HG03139 (cell line): ENCODE measurements at regions not wholly inside any gene's neighbourhood (a gene's known extent, or its start where the extent isn't known, plus 50 kb on each side); places are given as distances from the start of the nearest gene placed in this dataset.

Source experiments
- ATAC-seq: cut with Tn5 transposase; IDR thresholded peaks from one replicate; pipeline ENCODE4 v1.9.1; 2021; ENCODE audit not compliant: unreplicated experiment

DNA sequence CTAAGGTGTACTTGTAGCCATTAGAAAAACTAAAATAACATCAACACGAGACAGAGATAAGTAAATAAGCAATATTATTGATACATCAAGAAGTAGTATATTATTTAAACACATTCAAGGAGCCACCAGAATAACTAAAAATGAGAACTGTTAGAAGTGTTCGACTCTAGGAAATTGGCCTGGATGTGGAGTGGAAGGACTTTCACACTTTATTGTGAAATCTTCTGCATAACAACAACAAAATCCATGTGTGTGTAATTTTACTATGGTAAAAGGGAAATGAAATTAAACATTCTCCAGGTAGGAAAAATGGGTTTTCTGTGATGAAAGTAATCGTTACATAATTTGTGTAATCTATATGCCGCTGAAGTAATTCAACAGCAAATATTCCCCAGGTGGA lies 96.3 kb upstream of the RNF152 start:
- ATAC-seq: no peak

DNA sequence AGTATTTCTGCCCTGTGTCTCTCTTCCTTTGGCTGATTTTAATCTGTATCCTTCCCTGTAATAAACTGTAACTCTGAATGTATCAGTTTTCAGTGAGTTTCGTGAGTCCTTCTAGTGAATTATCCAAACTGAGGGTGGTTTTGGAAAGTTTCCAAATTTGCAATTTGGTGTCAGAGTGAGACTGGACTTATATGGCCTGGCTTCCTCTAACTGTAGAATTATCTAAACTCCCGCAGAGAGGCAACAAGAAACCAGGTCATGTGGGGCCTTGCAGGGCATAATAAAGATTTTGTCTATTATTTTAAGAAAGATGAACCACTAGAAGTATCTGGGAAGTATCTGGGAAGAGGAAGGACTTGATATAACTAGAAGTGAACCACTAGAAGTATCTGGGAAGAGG lies 95.3 kb upstream of the RNF152 start:
- no peak for ATAC-seq

DNA sequence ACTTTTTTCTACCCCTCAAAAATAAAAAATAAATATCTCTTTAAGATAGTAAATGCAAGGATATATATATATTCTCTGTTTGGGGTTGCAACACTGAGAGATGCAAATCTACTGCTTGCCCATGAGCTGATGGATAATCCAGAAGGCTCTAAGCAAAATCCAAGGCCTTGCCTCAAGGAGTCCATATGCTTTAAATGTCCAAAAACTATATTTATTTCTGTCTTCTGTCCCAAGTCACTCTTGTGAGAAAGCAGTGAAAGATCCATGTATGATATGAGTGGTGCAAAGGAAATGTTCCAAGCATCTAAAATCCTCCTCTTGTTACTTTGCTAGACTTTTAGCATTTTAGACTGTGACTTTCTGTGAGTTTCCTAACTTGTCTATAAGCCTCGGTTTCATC lies 92.9 kb upstream of the RNF152 start:
- no peak for ATAC-seq

DNA sequence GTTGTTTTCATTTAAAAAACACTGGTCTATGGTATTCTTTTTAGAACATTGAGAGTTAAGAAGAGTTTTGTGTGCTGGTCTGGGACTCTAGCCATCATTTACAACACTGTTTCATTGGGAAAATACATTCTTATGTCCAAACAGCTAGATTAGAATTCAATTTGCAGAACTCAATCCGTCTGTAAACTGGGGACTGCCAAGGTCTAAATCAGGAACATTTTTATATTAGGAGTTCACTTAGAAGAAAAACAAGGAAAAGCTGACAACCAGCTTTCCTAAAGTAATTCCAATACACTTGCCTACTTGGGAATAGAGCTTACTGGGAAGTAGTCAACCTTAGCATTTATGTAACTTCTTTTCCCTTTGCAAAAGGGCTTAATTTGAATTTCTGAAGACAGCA lies 91.5 kb upstream of the RNF152 start:
- ATAC-seq: no peak

DNA sequence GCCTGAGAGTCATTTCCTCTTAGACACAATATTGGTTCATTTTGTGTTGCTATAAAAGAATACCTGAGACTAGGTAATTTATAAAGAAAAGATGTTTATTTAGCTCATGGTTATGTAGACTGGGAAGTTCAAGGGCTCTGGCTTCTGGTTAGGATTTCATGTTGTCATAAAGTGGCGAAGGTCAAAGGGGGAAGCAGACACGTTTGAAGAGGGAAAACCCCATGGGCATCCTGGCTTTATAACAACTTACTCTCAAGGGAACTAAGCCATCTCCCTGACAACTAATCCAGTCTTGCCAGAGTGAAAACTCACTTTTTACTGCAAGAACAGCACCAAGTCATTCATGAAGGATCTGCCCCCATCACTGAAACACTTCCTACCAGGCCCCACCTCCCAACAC lies 89.7 kb upstream of the RNF152 start:
- ATAC-seq: no peak

- no peak for ATAC-seq
These were observed 87.5 kb upstream of the RNF152 start for GRCh38 chr18:61980355-61980754.

DNA sequence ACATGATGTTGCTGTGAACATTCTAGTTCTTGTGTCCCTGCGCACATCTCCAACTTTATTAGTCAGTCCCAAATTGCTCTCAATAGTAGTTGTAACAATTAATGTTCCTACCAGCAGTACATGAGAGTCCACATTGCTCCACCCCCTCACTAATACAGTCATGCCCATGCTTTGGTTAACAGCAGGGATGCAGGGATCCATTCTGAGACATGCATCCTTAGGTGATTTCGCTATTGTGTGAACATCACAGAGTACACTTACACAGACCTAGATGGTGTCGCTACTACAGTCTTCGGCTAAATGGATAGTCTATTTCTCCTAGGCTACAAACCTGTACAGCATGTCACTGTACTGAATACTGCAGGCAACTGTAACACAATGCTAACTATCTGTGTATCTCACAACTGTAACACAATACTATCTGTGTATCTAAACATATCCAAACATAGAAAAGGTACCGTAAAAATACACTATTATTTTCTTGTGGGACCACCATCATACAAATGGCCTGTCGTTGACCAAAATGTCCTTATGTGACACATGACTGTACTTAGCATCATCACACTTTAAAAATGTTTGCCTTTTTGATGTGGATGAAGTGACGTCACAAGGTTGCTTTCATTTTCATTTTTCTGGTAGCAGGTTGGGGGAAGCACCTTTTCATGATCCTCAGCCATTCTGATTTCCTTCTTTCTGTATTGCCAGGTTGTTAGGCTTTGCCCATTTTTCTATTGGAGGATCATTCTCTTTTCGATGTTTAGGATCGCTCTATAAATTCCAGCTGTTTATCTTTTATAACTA lies 82.9 kb upstream of the RNF152 start:
- no peak for ATAC-seq

- no peak for ATAC-seq
These were observed 80.7 kb upstream of the RNF152 start for GRCh38 chr18:61973273-61974115.

DNA sequence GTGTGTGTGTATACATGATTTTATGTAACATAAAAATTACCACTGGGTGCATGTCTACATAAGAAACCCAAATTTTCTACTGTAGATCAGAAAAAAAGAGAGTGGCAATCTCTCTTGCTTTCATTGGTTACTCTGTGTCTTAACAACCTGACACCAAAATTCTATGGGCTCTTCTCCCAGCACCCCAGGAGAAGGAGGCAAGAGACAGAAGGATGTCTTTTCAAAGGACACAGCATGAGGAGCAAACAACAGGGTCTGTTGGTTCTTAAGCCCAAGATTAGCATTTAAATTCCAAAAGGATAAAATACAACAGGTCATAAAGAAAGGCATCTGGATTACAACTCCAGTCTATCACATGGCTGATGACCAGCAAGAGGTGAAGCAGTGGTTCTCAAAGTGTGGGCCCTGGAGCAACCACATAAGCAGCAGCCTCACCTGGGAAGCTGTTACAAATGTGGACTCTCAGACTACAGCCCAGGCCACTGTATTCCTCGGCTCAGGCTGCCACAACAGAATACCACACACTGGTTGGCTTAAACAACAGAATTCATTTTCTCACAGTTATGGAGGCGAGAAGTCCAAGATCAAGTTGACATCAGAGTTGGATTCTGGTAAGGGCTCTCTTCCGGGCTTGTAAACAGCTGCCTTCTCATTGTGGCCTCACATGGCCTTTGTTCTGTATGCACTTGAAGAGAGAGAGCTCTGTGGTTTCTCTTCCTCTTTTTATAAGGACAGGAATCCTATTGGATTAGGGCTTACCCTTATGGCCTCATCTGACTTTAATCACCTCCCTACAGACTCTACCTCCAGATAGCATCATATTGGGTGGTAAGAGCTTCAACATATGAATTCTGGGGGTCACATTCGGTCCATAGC lies 79.8 kb upstream of the RNF152 start:
- ATAC-seq: no peak

GRCh38 chr18:61967252-61967891 lies 74.6 kb upstream of the RNF152 start:
- no peak for ATAC-seq

- no peak for ATAC-seq
These were observed 72.5 kb upstream of the RNF152 start for GRCh38 chr18:61965311-61965710.

- ATAC-seq: no peak
These were observed 71.8 kb upstream of the RNF152 start for GRCh38 chr18:61964616-61965015.

- ATAC-seq: no peak
These were observed 70.9 kb upstream of the RNF152 start for GRCh38 chr18:61963705-61964104.

DNA sequence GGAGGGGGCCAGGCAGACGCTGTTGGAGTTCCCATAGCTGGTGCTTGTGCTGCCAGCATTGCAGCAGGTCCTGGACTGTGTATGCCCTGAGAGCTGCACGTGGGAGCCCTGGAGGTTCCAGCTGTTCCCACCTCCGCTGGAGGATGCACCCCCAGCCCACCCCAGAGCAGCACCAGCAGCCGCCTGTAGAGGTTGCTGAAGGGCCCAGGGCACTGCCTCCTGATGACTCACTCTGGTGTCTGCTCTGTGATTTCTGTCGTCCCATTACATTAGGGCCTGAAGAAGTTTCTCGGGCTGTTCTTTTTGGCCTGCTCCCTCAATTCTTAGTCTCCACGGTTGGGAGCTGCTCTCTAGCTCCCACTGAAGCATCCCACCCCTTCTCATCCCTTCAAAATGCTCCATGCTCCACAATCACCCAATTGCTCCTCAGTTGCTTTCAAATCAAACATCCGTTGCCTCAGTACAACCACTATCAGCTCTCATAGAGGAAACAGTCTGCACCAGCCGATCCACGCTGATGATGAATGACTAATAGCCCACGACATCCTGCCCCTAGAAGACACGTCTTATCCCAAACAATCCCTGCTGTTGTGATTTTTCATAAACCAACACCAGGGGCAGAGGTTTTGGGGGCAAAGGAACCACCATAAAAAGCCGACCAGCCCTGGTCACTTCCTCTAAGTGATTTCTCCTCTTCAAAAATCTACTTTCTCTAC lies 65.2 kb upstream of the RNF152 start:
- no peak for ATAC-seq

- peak; percentile 45 for ATAC-seq
These were observed 62.8 kb upstream of the RNF152 start for GRCh38 chr18:61955644-61956043.

GRCh38 chr18:61954096-61954746 lies 61.4 kb upstream of the RNF152 start:
- ATAC-seq: no peak

DNA sequence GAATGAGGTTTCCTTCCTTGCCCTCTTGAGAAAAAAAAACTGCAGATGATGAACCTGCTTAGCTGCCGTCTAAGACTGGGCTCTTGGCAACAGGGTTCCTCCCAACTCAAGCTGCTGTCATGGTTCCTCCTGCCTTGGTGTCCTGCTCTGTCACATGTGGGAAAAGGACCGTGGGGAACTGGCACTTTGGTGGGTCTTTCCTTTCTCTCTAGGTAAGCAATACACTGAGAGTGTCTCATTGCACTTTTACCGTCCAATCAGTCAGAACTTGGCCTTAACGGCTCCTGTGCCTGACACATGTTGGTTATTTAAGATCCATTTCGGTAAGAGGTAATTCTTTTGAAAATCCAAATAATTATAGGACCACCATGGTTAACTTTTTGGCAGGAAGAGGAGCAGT lies 60.8 kb upstream of the RNF152 start:
- ATAC-seq: no peak

- ATAC-seq: no peak
These were observed 60.4 kb upstream of the RNF152 start for GRCh38 chr18:61953161-61953560.

- no peak for ATAC-seq
These were observed 58.6 kb upstream of the RNF152 start for GRCh38 chr18:61951396-61951795.

- ATAC-seq: no peak
These were observed 57.6 kb upstream of the RNF152 start for GRCh38 chr18:61950371-61950770.
